HG03159 (cell line): ENCODE measurements at regions not wholly inside any gene's neighbourhood (a gene's known extent, or its start where the extent isn't known, plus 50 kb on each side); places are given as distances from the start of the nearest gene placed in this dataset.

ENCODE experiments used
- ATAC-seq: cut with Tn5 transposase; IDR thresholded peaks from one replicate; pipeline ENCODE4 v1.9.1; 2021; ENCODE audit warnings: mild to moderate bottlenecking, moderate library complexity; ENCODE audit not compliant: unreplicated experiment

GRCh38 chr19:29467824-29468401 lies 57.9 kb upstream of the VSTM2B start:
- ATAC-seq = no peak

GRCh38 chr19:29475469-29475868 lies 50.3 kb upstream of the VSTM2B start:
- no peak for ATAC-seq
